Fibroblast of lung (primary cell): ENCODE measurements at regions not wholly inside any gene's neighbourhood (a gene's known extent, or its start where the extent isn't known, plus 50 kb on each side); places are given as distances from the start of the nearest gene placed in this dataset.

ENCODE experiments used
- EZH2 ChIP-seq: IDR thresholded peaks from 2 replicates; pipeline ENCODE4 v1.5.1; 2012; ENCODE audit warnings: low read length, control low read depth, mild to moderate bottlenecking; ENCODE audit errors: missing control alignments
- TF ChIP-seq, protein P1 (sequence below), 2 donors: IDR thresholded peaks in 1 of 2; conservative IDR thresholded peaks in 1 of 2; 1 replicate in 1 of 2; 2 replicates in 1 of 2; pipeline ENCODE4 v1.5.1; 2011 to 2012; ENCODE audit warnings: low read length in 2 of 2, control low read depth in 1 of 2, inconsistent platforms in 1 of 2, low read depth in 1 of 2, mild to moderate bottlenecking in 1 of 2

DNA sequence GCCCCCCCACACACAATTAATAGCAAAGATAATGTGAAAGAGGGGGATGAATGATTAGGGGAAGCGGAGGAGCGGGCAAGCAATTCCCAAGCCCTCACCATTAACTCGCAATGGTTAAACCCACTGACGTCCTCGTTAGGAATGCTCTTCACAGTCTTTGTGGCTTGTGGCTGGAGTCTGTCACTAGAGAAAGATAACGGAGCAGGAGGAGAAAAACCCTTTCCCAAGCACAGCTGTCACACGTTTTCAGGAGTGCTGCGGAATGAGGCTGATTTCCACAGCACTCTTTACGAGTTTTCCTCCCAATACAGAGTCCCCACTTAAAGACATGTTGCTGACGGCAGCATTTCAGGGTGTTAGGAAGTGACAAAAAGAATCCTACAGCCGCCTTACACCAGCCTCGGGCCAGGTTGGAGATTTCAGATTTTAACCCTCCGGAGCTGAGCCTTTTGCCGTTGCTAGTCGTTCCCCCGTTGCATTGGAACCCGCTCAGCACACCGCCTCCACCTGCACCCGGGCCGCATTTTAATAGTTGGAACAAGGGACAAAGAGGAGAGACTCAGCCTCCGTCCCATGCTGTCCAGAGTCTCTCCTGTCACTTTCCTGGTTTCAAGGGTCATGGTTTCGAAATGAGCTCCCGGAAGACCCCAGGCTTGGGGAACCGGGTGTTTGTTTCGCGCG lies 92.2 kb downstream of the GEMIN8 start:
- TF ChIP-seq, protein P1, sequence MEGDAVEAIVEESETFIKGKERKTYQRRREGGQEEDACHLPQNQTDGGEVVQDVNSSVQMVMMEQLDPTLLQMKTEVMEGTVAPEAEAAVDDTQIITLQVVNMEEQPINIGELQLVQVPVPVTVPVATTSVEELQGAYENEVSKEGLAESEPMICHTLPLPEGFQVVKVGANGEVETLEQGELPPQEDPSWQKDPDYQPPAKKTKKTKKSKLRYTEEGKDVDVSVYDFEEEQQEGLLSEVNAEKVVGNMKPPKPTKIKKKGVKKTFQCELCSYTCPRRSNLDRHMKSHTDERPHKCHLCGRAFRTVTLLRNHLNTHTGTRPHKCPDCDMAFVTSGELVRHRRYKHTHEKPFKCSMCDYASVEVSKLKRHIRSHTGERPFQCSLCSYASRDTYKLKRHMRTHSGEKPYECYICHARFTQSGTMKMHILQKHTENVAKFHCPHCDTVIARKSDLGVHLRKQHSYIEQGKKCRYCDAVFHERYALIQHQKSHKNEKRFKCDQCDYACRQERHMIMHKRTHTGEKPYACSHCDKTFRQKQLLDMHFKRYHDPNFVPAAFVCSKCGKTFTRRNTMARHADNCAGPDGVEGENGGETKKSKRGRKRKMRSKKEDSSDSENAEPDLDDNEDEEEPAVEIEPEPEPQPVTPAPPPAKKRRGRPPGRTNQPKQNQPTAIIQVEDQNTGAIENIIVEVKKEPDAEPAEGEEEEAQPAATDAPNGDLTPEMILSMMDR (conservative IDR thresholded peaks at IDR 0.05 in 1 of 2, IDR thresholded peaks at IDR 0.05 in 1 of 2; ENCODE audit: low read depth in 1 of 2, low read length in 2 of 2) = no peak
- no peak for TF ChIP-seq EZH2
